ENCODE measurements at regions not wholly inside any gene's neighbourhood (a gene's known extent, or its start where the extent isn't known, plus 50 kb on each side); places are given as distances from the start of the nearest gene placed in this dataset.

- no peak overlapping the region for H2AFZ ChIP-seq (ENCODE audit: low read depth, low read length)
- no peak for FAIRE-seq
- no peak for DNase-seq (ENCODE audit: low read depth, low spot score)
- no peaks in the 10 kb centered on the region for H4K20me1 ChIP-seq (replicated peaks; ENCODE audit: control insufficient read depth, extremely low read depth, insufficient read depth, low read length)
- H3K4me2 ChIP-seq (ENCODE audit: insufficient read depth, low read length) = no peak overlapping the region
- no peak overlapping the region for H3K9ac ChIP-seq (replicated peaks; ENCODE audit: extremely low read depth, insufficient read depth, low read length)
- BruUV-seq (replicated peaks) = no TSS peak
- ChIA-PET CTCF (no interaction called here), POLR2A (no interaction called here)
- H3K9me1 ChIP-seq (replicated peaks; ENCODE audit: control insufficient read depth, extremely low read depth, insufficient read depth, low read length) = no peaks in the 10 kb centered on the region
- H3K9me3 ChIP-seq (replicated peaks; ENCODE audit: control insufficient read depth, insufficient read depth, low read length) = peaks cover 7% of the 10 kb centered on the region
- intact Hi-C loops (cut with micrococcal nuclease) (no loop called here), dilution Hi-C loops (cut with MboI; ENCODE audit: extremely low pct_ligation_motif_present, low sequenced_read_pairs) (no loop called here)
- no peak overlapping the region for H3K4me3 ChIP-seq (replicated peaks in 1 of 3; ENCODE audit: insufficient read depth in 1 of 3, low read depth in 1 of 3, low read length in 3 of 3)
- no peak for TF ChIP-seq CTCF (IDR thresholded peaks at IDR 0.05; ENCODE audit: extremely low read depth in 1 of 2, insufficient read depth in 1 of 2, low read depth in 1 of 2, low read length in 2 of 2)
- TF ChIP-seq FOS (IDR thresholded peaks at IDR 0.05; ENCODE audit: borderline replicate concordance, insufficient read depth, low read length) = no peak
- no peak for TF ChIP-seq GATA2 (IDR thresholded peaks at IDR 0.05; ENCODE audit: insufficient read depth, insufficient read length, low read depth, low read length)
- TF ChIP-seq, protein P1, sequence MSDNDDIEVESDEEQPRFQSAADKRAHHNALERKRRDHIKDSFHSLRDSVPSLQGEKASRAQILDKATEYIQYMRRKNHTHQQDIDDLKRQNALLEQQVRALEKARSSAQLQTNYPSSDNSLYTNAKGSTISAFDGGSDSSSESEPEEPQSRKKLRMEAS (IDR thresholded peaks at IDR 0.05; ENCODE audit: insufficient read depth, insufficient read length) = no peak
- no peak for TF ChIP-seq POLR2AphosphoS5 (IDR thresholded peaks at IDR 0.05; ENCODE audit: insufficient read depth, low read depth, low read length)
- no peak for TF ChIP-seq JUN (IDR thresholded peaks at IDR 0.05; ENCODE audit: borderline replicate concordance, insufficient read depth, insufficient read length, low read depth)
- TF ChIP-seq MYC (IDR thresholded peaks at IDR 0.05; ENCODE audit: low read depth, low read length) = no peak
- TF ChIP-seq POLR2A (IDR thresholded peaks at IDR 0.05; ENCODE audit: low read depth, low read length) = no peak
- no peak for TF ChIP-seq EZH2 (IDR thresholded peaks at IDR 0.05; ENCODE audit: borderline replicate concordance, low read depth, low read length, severe bottlenecking)
- H3K79me2 ChIP-seq (ENCODE audit: control insufficient read depth, insufficient read depth, low read length) = no peaks in the 10 kb centered on the region
- no peak overlapping the region for H3K27ac ChIP-seq (ENCODE audit: insufficient read depth, low read depth, low read length)
- no peaks in the 10 kb centered on the region for H3K36me3 ChIP-seq (ENCODE audit: control insufficient read depth in 2 of 2, extremely low read depth in 1 of 2, insufficient read depth in 2 of 2, low read length in 2 of 2)
- H3K27me3 ChIP-seq (ENCODE audit: control insufficient read depth in 2 of 2, insufficient read depth in 2 of 2, low read length in 2 of 2) = no peaks in the 10 kb centered on the region
- H3K4me1 ChIP-seq (ENCODE audit: control insufficient read depth, extremely low read depth, insufficient read depth, low read length) = no peaks in the 10 kb centered on the region
Observed at GRCh38 chr15:98163319-98164045, 203.0 kb downstream of the ARRDC4 start.
